Globus pallidus (tissue), 1 donor: ENCODE measurements at regions not wholly inside any gene's neighbourhood (a gene's known extent, or its start where the extent isn't known, plus 50 kb on each side); places are given as distances from the start of the nearest gene placed in this dataset.
"Not testable (repeated sequence)": the region's sequence is repeated elsewhere in the genome, so short reads cannot be mapped to it uniquely, and the experiment has no call there.

ENCODE experiments used
- DNase-seq: peaks from one replicate; pipeline ENCODE4 v3.0.0-alpha.2; 2015; ENCODE audit warnings: low spot score

DNA sequence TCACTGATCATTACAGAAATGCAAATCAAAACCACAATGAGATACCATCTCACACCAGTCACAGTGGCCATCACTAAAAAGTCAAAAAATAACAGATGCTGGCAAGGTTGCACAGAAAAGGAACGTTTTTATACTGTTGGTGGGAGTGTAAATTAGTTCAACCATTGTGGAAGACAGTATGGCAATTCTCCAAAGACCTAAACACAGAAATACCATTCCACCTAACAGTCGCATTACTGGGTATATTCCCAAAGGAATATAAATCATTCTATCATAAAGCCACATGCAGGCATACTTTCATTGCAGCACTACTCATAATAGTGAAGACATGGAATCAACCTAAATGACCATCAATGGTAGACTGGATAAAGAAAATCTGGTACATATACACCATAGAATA is 83.2 kb upstream of the ARID5B start:
- DNase-seq = not testable (repeated sequence)

DNA sequence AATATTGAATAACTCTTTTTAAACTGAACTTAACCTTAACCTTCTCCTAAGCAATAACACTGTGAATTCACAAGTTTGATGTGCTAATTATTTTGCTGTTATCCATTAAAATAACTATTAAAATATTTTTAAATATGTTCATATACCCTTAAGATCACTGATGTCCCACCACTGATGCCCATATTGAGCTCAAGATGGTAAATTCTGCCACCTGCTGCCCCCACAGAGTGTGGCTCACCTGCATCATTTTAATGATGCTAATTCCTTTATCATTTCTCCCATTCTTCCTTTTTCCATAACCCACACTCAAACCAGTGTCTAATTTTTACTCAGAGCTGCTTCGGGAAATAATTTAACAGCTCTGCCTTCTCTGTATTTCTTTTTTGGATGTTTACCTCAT is 82.3 kb upstream of the ARID5B start:
- no peak for DNase-seq

GRCh38 chr10:61821153-61821552 is 80.3 kb upstream of the ARID5B start:
- no peak for DNase-seq

DNA sequence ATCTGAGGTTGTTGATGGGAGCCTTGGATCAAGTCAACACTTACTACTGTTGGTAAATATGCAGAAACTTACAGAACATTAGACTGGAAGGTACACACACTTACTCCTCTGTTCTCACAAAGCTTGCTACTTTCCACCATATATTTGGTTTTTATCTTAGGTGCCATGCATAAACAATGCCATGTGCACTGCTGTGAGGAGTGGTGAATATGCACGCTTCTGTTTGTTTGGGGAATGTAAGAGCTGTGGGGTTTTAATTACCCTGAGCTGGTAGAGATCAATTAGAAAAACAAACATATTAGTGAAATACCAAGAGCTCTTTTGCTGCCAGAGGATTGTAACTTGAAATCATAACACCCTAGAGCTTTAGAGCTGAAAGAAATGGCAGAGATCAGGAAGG is 79.8 kb upstream of the ARID5B start:
- no peak for DNase-seq

GRCh38 chr10:61822096-61822495 is 79.4 kb upstream of the ARID5B start:
- no peak for DNase-seq

- DNase-seq = no peak
Observed at GRCh38 chr10:61822781-61823230, 78.7 kb upstream of the ARID5B start.

DNA sequence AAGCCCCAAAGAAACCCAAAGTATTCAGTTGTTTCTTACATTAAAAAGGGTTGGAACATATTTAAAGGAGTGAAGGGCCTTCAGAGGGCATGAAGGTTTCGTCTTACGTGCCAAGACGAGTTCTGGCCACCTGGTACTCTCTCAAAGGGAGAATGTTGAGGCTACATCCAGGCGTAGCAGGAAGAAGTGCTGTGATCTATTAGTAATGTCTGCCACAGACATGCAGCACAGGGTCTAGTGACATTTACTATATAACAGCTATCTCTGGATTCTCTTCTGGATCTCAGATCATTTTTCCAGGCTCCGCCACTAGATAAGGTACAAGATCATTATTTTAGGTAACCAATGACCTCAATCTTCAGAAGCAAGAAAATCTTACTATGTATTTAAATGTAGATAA is 76.5 kb upstream of the ARID5B start:
- DNase-seq = no peak

DNA sequence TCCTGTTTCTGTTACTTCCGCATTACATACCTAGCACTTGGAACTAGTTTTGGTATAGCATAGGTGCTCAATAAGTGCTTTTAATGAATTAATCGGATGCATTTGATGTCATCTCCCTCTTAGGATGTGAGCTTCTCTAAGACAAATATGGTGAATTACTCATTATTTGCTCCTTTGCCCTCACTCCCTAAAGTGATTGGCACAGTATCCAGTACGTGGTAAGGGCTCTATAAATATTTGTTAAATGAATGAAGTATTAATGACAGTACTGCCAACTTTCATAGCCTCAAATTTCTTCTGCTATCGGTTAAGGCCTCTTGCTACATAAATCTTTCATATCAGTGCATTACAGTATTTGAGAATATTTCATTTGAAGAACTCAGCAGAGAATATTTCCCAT is 75.9 kb upstream of the ARID5B start:
- DNase-seq = no peak

GRCh38 chr10:61828034-61828433 is 73.5 kb upstream of the ARID5B start:
- no peak for DNase-seq

DNA sequence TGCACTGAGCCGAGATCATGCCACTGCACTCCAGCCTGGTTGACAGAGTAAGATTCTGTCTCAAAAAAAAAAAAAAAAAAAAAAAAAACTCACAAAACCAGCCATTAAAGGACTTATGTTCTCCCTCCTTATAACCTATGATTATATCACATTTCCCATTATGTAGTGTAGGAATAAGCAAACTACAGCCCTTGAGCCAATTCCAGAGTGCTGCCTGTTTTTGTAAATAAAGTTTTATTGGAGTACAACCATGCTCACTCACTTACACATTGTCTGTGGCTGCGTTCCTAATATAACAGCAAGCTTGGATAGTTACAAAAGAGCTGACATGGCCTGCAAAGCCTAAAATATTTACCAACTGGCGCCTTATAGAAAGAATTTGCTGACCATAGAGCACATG is 72.7 kb upstream of the ARID5B start:
- DNase-seq = no peak

DNA sequence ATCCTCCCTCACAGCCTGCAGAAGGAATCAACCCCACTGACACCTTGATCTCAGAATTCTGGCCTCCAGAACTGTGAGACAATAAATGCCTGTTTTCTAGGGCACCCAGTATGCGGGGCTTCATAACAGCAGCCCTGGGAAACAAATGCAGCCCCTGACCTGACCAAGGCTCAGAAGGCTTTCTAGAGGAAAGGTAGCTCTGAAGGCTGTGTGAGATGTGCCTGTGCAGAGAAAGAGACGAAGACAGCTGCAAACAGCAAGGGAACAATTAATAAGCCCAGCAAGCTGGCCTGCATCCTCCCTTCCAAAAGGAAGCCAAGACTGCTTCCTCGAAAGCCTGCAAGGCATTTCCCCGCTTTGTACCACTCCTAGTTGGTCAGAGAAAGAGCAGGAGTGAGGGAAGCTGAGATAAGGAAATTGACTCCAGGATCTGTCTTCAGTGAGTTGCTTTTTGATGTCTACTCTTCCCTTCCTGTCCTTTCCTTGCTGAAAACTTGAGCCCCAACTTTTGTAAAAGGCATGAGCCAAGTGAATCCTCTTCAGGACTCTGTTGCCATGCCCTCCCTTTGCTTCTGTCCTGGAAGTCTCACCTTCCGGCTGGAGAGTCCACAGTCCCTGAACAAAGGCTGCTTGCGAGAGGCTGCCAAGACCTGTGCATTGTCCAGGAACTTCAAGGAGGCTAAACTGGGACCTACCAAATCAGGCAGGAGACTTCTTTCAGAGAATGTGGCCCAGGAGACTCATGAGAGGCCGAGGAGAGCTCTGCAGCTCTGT is 71.2 kb upstream of the ARID5B start:
- no peak for DNase-seq

- no peak for DNase-seq
Observed at GRCh38 chr10:61830846-61831273, 70.6 kb upstream of the ARID5B start.

GRCh38 chr10:61832866-61833481 is 68.5 kb upstream of the ARID5B start:
- no peak for DNase-seq

- no peak for DNase-seq
Observed at GRCh38 chr10:61834519-61834918, 67.0 kb upstream of the ARID5B start.

- DNase-seq = no peak
Observed at GRCh38 chr10:61835069-61835945, 66.2 kb upstream of the ARID5B start.

DNA sequence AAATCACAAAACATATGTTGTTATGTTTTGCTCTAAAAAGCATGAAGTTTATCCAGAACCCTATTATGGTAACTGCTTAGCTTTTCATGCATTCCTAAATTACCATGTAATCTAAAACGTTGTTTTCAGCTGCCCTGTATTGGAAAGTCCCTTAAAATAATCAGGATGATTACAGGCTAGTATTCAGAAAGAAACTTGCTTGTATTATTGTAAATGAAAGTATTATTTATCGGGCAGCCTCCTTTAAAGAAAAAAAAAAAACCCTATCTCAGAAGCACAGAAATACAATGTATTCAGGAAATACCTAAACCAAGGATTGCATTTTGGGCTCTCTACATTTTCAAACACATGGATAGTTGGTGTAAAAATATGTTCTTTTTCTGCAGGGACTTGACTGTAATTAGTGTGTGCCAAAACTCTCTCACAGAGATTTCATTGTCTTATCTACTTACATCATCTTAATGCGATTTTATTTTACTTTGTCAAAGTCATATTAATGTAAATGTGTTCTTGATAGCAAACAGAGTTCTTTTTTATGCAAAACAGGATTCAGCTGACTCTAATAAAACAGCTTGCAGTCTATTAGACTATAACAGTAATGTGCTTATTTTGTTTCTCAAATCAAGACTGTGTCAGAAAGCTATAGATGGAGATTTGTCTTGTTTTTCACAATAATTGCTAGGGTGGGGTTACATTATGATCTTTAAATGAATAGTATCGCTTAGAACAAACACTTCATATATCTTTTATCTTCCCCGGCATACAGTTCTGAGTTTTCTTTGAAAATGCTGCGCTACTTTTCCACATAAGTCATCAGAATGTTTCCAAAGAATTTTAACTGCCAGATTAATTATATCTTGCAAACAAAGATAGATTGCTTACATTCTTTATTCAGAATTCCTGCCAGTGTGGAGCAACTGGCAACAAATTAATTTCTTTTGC is 65.3 kb upstream of the ARID5B start:
- DNase-seq = peak; percentile 9

GRCh38 chr10:61836888-61837754 is 64.4 kb upstream of the ARID5B start:
- DNase-seq = no peak

- DNase-seq = no peak
Observed at GRCh38 chr10:61837755-61838171, 63.7 kb upstream of the ARID5B start.

DNA sequence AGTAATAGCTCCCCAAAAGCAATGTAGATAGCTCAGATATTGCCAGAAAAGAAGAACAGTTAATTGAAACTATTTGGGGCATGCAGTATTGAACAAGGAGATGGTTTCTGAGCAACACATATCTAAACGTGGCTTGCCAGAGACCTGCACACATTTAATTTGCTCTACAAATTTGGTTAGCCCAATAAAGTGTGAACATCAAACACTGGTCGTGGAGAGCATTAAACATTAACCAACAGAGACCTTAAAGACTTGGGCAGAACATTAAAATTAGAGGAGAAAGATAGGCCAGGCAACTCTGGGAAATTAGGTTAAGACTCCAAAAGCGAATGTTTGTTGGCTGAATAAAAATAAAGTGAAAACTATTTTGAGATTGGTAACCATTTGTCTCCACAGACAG is 61.6 kb upstream of the ARID5B start:
- no peak for DNase-seq

- no peak for DNase-seq
Observed at GRCh38 chr10:61840403-61840802, 61.1 kb upstream of the ARID5B start.
